ENCODE measurements at regions not wholly inside any gene's neighbourhood (a gene's known extent, or its start where the extent isn't known, plus 50 kb on each side); places are given as distances from the start of the nearest gene placed in this dataset.
"Not testable (repeated sequence)": the region's sequence is repeated elsewhere in the genome, so short reads cannot be mapped to it uniquely, and the experiment has no call there.

GRCh38 chr7:65795392-65795716 is 77.5 kb upstream of the VKORC1L1 start:
- DNase-seq (ENCODE audit: low read depth); H3K4me3 ChIP-seq (ENCODE audit: low read depth, low read length); H3K27me3 ChIP-seq (ENCODE audit: control insufficient read depth, insufficient read depth, low read length); FAIRE-seq; H3K36me3 ChIP-seq (ENCODE audit: control insufficient read depth, insufficient read depth, low read length): not testable (repeated sequence)

DNA sequence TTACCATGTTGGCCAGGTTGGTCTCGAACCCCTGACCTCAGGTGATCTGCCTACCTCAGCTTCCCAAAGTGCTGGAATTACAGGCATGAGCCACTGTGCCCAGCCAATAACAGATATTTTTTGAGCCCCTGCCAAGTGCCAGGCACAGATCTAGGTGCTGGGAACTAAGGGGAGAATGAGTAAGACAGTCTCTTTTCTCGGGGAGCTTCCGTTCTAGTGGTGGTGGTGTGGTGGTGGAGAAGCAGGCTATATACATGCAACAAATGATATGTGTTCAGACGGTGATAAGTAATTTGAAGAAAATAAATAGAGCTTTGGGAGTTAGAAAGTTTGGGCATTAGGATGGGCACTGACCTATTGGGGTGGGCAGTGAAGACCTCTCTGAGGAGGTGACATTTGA is 76.7 kb upstream of the VKORC1L1 start:
- TF ChIP-seq CTCF (IDR thresholded peaks at IDR 0.05; ENCODE audit: insufficient read depth, low read length, severe bottlenecking): no peak
- no peak for DNase-seq (ENCODE audit: low read depth)
- Histone ChIP-seq H3K36me3 (ENCODE audit: control insufficient read depth, insufficient read depth, low read length) (no peaks in the 10 kb centered on the region), H3K27me3 (ENCODE audit: control insufficient read depth, insufficient read depth, low read length) (no peaks in the 10 kb centered on the region), H3K4me3 (ENCODE audit: low read depth, low read length) (no peak overlapping the region)
- FAIRE-seq: no peak

DNA sequence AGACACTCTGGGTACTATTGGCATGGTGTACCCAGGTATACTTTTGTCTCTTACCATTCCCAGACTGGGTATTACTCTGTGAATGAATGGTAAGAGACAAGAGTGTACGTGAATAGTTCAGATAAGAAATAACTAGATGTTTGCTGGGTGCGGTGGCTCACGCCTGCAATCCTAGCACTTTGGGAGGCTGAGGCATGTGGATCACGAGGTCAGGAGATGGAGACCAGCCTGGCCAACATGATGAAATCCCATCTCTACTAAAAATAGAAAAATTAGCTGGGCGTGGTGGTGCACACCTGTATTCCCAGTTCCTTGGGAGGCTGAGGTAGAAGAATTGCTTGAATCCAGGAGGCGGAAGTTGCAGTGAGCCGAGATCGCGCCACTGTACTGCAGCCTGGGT is 75.8 kb upstream of the VKORC1L1 start:
- not testable (repeated sequence) for H3K4me3 ChIP-seq (ENCODE audit: low read depth, low read length); DNase-seq (ENCODE audit: low read depth); FAIRE-seq; H3K27me3 ChIP-seq (ENCODE audit: control insufficient read depth, insufficient read depth, low read length); H3K36me3 ChIP-seq (ENCODE audit: control insufficient read depth, insufficient read depth, low read length)

GRCh38 chr7:65797566-65797965 is 75.3 kb upstream of the VKORC1L1 start:
- H3K27me3 ChIP-seq (ENCODE audit: control insufficient read depth, insufficient read depth, low read length); H3K4me3 ChIP-seq (ENCODE audit: low read depth, low read length); H3K36me3 ChIP-seq (ENCODE audit: control insufficient read depth, insufficient read depth, low read length); FAIRE-seq; DNase-seq (ENCODE audit: low read depth): not testable (repeated sequence)

DNA sequence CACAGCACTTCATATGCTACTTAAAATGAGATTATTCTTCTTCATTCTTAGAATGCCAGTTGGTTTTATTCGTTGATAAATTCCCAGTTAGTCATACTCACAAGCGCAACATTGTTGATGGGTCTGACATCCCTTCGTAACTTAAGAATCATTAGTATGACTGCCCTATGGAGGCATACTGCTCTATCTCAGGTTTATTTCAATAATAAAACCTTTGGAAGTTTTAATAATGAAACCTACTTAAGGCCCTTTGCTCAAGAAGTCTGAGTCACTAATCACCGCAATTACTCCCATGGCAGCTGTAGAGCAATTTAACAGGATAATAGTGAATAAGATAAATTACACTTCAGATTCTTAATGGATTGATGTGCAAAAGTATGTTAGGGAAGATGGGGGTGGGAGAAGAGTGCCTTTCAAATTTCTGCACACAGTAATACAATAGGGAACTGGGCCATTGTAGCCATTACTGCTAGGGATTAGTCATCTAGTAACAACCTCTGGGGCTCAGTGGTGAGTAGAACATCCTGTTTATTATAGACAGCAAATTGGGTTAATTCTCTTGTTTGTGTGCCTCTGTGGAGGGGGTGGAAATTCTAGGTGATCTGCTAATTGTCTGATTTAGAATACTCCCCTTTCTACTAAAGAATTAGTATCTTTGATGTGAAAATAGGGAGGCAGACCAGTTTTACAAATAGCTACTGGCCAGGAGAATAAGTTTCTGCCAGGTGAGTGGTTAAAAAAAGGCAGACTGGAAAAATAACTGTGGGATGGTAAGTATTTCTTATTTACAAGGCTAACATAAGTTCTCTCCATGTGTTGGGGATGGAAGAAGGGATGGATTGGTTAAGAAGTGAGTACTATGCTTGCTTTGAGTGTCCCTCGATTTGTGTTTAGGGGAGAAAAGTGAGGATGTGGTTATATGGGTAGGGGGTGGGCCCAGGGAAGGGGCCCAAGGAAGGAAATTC is 74.5 kb upstream of the VKORC1L1 start:
- Histone ChIP-seq H3K27me3 (ENCODE audit: control insufficient read depth, insufficient read depth, low read length) (no peaks in the 10 kb centered on the region), H3K36me3 (ENCODE audit: control insufficient read depth, insufficient read depth, low read length) (no peaks in the 10 kb centered on the region), H3K4me3 (ENCODE audit: low read depth, low read length) (no peak overlapping the region)
- FAIRE-seq (no peak), DNase-seq (ENCODE audit: low read depth) (peak; percentile 63)
- TF ChIP-seq CTCF (IDR thresholded peaks at IDR 0.05; ENCODE audit: insufficient read depth, low read length, severe bottlenecking): no peak

DNA sequence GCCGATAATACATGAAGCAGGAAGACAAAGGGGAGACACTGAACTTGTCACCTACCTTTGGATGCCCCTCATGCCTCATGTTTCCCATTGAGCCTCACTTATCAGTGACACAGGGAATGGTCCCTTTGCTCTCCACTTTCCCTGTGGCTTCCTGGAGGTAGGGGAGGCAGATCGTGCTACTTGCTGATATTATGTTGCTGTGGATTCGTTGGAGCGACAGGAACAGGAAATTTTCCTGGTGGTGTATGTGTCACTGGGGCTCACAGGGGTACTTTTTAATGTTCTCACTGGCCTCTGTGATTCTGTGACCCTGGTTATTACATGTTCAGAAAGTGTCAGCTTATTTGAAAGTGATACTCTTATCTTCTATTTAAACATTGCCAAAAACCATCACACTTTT is 72.7 kb upstream of the VKORC1L1 start:
- H3K36me3 ChIP-seq (ENCODE audit: control insufficient read depth, insufficient read depth, low read length); DNase-seq (ENCODE audit: low read depth); H3K4me3 ChIP-seq (ENCODE audit: low read depth, low read length); H3K27me3 ChIP-seq (ENCODE audit: control insufficient read depth, insufficient read depth, low read length); FAIRE-seq: not testable (repeated sequence)

DNA sequence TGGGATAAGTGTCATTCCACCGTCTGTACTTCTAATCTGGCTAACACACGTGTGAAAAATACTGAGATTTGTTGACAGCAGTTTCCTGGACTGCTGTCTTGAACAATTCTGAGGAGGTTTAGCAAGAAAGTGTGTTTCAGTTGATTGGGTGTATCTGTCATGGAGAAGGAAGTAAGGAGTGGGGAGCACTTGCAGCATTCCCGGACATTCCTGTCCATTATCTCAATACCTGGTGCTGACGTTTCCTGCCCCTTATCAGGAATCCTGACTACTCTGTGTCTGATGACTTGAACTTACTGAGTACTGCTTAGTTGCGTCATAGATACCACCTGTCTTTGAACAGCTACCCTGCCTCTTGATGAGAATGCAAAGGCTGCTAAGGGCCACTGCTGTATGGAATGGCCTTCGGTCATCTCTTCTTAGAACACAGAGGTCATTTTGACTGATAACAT is 72.0 kb upstream of the VKORC1L1 start:
- H3K27me3 ChIP-seq (ENCODE audit: control insufficient read depth, insufficient read depth, low read length): no peaks in the 10 kb centered on the region
- DNase-seq (ENCODE audit: low read depth) (peak; percentile 15), FAIRE-seq (no peak)
- no peaks in the 10 kb centered on the region for H3K36me3 ChIP-seq (ENCODE audit: control insufficient read depth, insufficient read depth, low read length)
- no peak for TF ChIP-seq CTCF (IDR thresholded peaks at IDR 0.05; ENCODE audit: insufficient read depth, low read length, severe bottlenecking)
- no peak overlapping the region for H3K4me3 ChIP-seq (ENCODE audit: low read depth, low read length)

DNA sequence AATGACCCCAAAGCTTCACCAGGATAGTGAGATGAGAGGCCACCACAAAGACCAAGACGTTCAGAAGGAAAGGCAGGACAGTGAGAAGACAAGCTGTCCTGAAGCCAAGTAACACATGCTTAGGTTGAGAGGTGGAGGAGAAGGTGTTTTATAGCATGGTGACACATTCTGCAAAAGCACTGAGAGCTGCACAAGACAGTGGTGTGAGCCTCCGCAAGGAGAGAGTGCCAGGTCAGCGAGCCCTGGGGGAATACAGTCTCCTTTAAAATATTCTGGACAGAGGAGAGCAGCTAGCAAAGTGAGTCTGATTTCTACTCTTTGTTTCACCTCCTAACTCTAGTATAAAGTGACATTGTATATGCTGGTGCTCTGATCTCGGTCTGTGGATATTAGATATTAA is 68.0 kb upstream of the VKORC1L1 start:
- H3K4me3 ChIP-seq (ENCODE audit: low read depth, low read length): no peak overlapping the region
- no peaks in the 10 kb centered on the region for H3K27me3 ChIP-seq (ENCODE audit: control insufficient read depth, insufficient read depth, low read length)
- no peak for TF ChIP-seq CTCF (IDR thresholded peaks at IDR 0.05; ENCODE audit: insufficient read depth, low read length, severe bottlenecking)
- DNase-seq (ENCODE audit: low read depth) (no peak), FAIRE-seq (no peak)
- H3K36me3 ChIP-seq (ENCODE audit: control insufficient read depth, insufficient read depth, low read length): no peaks in the 10 kb centered on the region

GRCh38 chr7:65807067-65807466 is 65.8 kb upstream of the VKORC1L1 start:
- H3K27me3 ChIP-seq (ENCODE audit: control insufficient read depth, insufficient read depth, low read length); H3K4me3 ChIP-seq (ENCODE audit: low read depth, low read length); FAIRE-seq; H3K36me3 ChIP-seq (ENCODE audit: control insufficient read depth, insufficient read depth, low read length); DNase-seq (ENCODE audit: low read depth): not testable (repeated sequence)
